A549 (cell line): ENCODE measurements at regions not wholly inside any gene's neighbourhood (a gene's known extent, or its start where the extent isn't known, plus 50 kb on each side); places are given as distances from the start of the nearest gene placed in this dataset.

Source experiments
- ATAC-seq, 2 experiments: fragments of 200-7000 bp in 1 of 2; fragments of >200 bp in 1 of 2; cut with Nextera tagmentation in 1 of 2; cut with Tn5 transposase in 1 of 2; 3 replicates each; pipeline versions ENCODE4 v1.8.0 to v1.9.1; 2018 to 2020; ENCODE audit warnings: mild to moderate bottlenecking in 1 of 2, moderate library complexity in 1 of 2
- CTCF ChIA-PET: fragments of 300-600 bp; sonication (Branson Sonifier 250); formaldehyde crosslinking; extraction: SDS; loops from one replicate; lab custom pipeline; 2021; ENCODE audit warnings: antibody characterized with exemption, inconsistent platforms; lab: Yijun Ruan, JAX
- POLR2A ChIA-PET: fragments of 350-600 bp; formaldehyde crosslinking; extraction: SDS; loops from one replicate; lab custom pipeline; 2021; ENCODE audit warnings: antibody characterized with exemption, inconsistent platforms; lab: Yijun Ruan, JAX
- DNase-seq, 2 experiments: peaks; one replicate each; pipeline versions ENCODE4 v3.0.0 to v3.0.0-alpha.2; 2011 to 2016; ENCODE audit warnings: low read depth in 1 of 2, low spot score in 1 of 2
- FAIRE-seq: peaks from 2 replicates; lab custom pipeline; 2011; peaks lifted over from hg19 to GRCh38; lab: Jason Lieb, UNC
- H3K27ac ChIP-seq, 2 experiments: fragments of >200 bp; sonication (Bioruptor Twin); formaldehyde crosslinking; 3 replicates each; pipeline ENCODE4 v1.5.1; 2016 to 2017
- H3K4me1 ChIP-seq: fragments of >200 bp; sonication (Bioruptor Twin); formaldehyde crosslinking; 3 replicates; pipeline ENCODE4 v1.6.1; 2016
- H3K4me2 ChIP-seq: fragments of >200 bp; sonication (Bioruptor Twin); formaldehyde crosslinking; 3 replicates; pipeline ENCODE4 v1.6.1; 2016
- H3K4me3 ChIP-seq: fragments of >200 bp; sonication (Bioruptor Twin); formaldehyde crosslinking; 3 replicates; pipeline ENCODE4 v1.5.1; 2016
- H3K9me3 ChIP-seq: fragments of >200 bp; sonication (Bioruptor Twin); formaldehyde crosslinking; 3 replicates; pipeline ENCODE4 v1.6.1; 2016
- BHLHE40 ChIP-seq: IDR thresholded peaks from 2 replicates; pipeline ENCODE4 v1.6.1; 2012; ENCODE audit warnings: low read depth, low read length, inconsistent platforms
- CHD2 ChIP-seq: fragments of 150-350 bp; IDR thresholded peaks from 2 replicates; pipeline ENCODE4 v1.6.1; 2014; ENCODE audit warnings: low read length; ENCODE audit not compliant: partially characterized antibody
- CTCF ChIP-seq: fragments of >200 bp; sonication (Bioruptor Twin); formaldehyde crosslinking; IDR thresholded peaks from 3 replicates; pipeline ENCODE4 v1.5.1; 2016
- ESRRA ChIP-seq: fragments of 150-350 bp; IDR thresholded peaks from 2 replicates; pipeline ENCODE4 v1.6.1; 2014; ENCODE audit warnings: mild to moderate bottlenecking, low read length, borderline replicate concordance
- FOSL2 ChIP-seq, 2 experiments: fragments of 450-650 bp in 1 of 2; fragments of >200 bp in 1 of 2; sonication (Bioruptor Twin) in 1 of 2; formaldehyde crosslinking; IDR thresholded peaks; 2 replicates each; pipeline versions ENCODE4 v1.5.0 to v1.6.1; 2016 to 2020; ENCODE audit warnings: mild to moderate bottlenecking in 1 of 2, moderate library complexity in 1 of 2
- HOXA7 ChIP-seq: fragments of 250-450 bp; sonication (Bioruptor Pico); IDR thresholded peaks from 2 replicates; pipeline ENCODE4 v1.5.0; 2020; ENCODE audit warnings: mild to moderate bottlenecking, moderate library complexity
- HOXB5 ChIP-seq: fragments of 250-450 bp; sonication (Bioruptor Pico); IDR thresholded peaks from 2 replicates; pipeline ENCODE4 v1.5.0; 2020; ENCODE audit warnings: mild to moderate bottlenecking, moderate library complexity
- JUN ChIP-seq, 2 experiments: fragments of >200 bp; sonication (Bioruptor Twin); formaldehyde crosslinking; IDR thresholded peaks; 2 replicates in 1 of 2; 3 replicates in 1 of 2; pipeline ENCODE4 v1.6.1; 2016 to 2017
- JUNB ChIP-seq: fragments of >200 bp; sonication (Bioruptor Twin); formaldehyde crosslinking; IDR thresholded peaks from 2 replicates; pipeline ENCODE4 v1.6.1; 2016
- MAFK ChIP-seq: fragments of 450-650 bp; IDR thresholded peaks from 2 replicates; pipeline ENCODE4 v1.6.1; 2014; ENCODE audit not compliant: partially characterized antibody
- MAZ ChIP-seq: fragments of 150-350 bp; IDR thresholded peaks from 2 replicates; pipeline ENCODE4 v1.6.1; 2014; ENCODE audit warnings: antibody characterized with exemption, low read depth, low read length, borderline replicate concordance
- NPAS2 ChIP-seq: fragments of 250-450 bp; sonication (Bioruptor Pico); IDR thresholded peaks from 2 replicates; pipeline ENCODE4 v1.8.0; 2022; ENCODE audit warnings: mild to moderate bottlenecking, moderate library complexity, borderline replicate concordance
- NR3C1 ChIP-seq: fragments of >200 bp; sonication (Bioruptor Twin); formaldehyde crosslinking; IDR thresholded peaks from 3 replicates; pipeline ENCODE4 v1.6.1; 2017
- PHF8 ChIP-seq: fragments of 200-600 bp; sonication (generic); IDR thresholded peaks from 2 replicates; pipeline ENCODE4 v1.6.1; 2016; ENCODE audit warnings: low read depth, mild to moderate bottlenecking, antibody characterized with exemption, moderate library complexity, borderline replicate concordance
- RAD21 ChIP-seq, 2 experiments: fragments of >200 bp in 1 of 2; sonication (Bioruptor Twin) in 1 of 2; formaldehyde crosslinking in 1 of 2; IDR thresholded peaks in 1 of 2; conservative IDR thresholded peaks in 1 of 2; 2 replicates in 1 of 2; 3 replicates in 1 of 2; pipeline ENCODE4 v1.6.1; 2012 to 2018; ENCODE audit warnings: inconsistent platforms in 1 of 2
- RFX5 ChIP-seq: fragments of 450-650 bp; IDR thresholded peaks from 2 replicates; pipeline ENCODE4 v1.7.1; 2014; ENCODE audit warnings: antibody characterized with exemption, mild to moderate bottlenecking, moderate library complexity
- TFCP2L1 ChIP-seq: fragments of 250-450 bp; sonication (Bioruptor Pico); IDR thresholded peaks from 2 replicates; pipeline ENCODE4 v1.5.0; 2021; ENCODE audit warnings: mild to moderate bottlenecking
- TP53 ChIP-seq: fragments of 250-450 bp; sonication (Bioruptor Pico); IDR thresholded peaks from 2 replicates; pipeline ENCODE4 v1.5.0; 2021; ENCODE audit warnings: mild to moderate bottlenecking, moderate library complexity
- WGBS: methylation state at CpG from one replicate; pipeline ENCODE4 v1.1.6; 2017; ENCODE audit errors: missing lambda C conversion rate; 5-methylcytosine and 5-hydroxymethylcytosine counted together
- TF ChIP-seq, protein P1 (sequence below): IDR thresholded peaks from 2 replicates; pipeline ENCODE4 v1.6.1; 2012; ENCODE audit warnings: low read depth, borderline replicate concordance
- TF ChIP-seq, protein P2 (sequence below): fragments of >200 bp; sonication (Bioruptor Twin); formaldehyde crosslinking; IDR thresholded peaks from 3 replicates; pipeline ENCODE4 v1.6.1; 2016

DNA sequence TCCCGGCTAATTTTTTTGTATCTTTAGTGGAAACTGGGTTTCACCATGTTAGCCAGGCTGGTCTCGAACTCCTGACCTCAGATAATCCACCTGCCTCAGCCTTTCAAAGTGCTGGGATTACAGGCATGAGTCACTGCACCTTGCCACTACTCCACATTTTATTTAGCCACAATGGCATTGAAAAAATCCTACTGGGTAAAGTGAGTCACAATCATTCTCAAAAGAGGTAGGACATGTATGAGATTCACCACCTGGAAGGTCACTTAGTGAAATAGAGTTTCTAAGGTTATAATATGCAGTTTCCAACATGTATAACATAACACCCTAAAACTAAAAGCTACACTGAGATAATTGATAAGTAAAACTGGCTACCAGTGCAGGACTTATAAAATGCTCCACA, 159.2 kb downstream of the BTC start:
- ChIA-PET POLR2A (no interaction called here), CTCF (no interaction called here)
- Histone ChIP-seq H3K4me3 (no peak overlapping the region), H3K9me3 (peaks cover 3% of the 10 kb centered on the region; the same call in 1 of the 3 replicates), H3K27ac (peak overlapping the region; percentile 75 to 96), H3K4me2 (no peak overlapping the region), H3K4me1 (peaks cover 50% of the 10 kb centered on the region)
- ATAC-seq = no peak
- 100% methylated on average over 2 of the region's 2 CpGs for WGBS
- no peak for DNase-seq
- no peak for FAIRE-seq
- TF ChIP-seq JUNB (no peak), MAZ (no peak), FOSL2 (IDR thresholded peaks at IDR 0.05) (no peak), FOSL2 (CRISPR knock-in tag; IDR thresholded peaks at IDR 0.05) (no peak), ESRRA (no peak), RFX5 (no peak), TP53 (CRISPR knock-in tag) (no peak), JUN (IDR thresholded peaks at IDR 0.05) (no peak), RAD21 (conservative IDR thresholded peaks at IDR 0.05 in 1 of 2, IDR thresholded peaks at IDR 0.05 in 1 of 2) (no peak), CHD2 (no peak), CTCF (no peak), NPAS2 (CRISPR knock-in tag) (no peak), NR3C1 (no peak), HOXB5 (CRISPR knock-in tag) (no peak), BHLHE40 (no peak)
- TF ChIP-seq, protein P1, sequence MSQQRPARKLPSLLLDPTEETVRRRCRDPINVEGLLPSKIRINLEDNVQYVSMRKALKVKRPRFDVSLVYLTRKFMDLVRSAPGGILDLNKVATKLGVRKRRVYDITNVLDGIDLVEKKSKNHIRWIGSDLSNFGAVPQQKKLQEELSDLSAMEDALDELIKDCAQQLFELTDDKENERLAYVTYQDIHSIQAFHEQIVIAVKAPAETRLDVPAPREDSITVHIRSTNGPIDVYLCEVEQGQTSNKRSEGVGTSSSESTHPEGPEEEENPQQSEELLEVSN = no peak
- TF ChIP-seq, protein P2, sequence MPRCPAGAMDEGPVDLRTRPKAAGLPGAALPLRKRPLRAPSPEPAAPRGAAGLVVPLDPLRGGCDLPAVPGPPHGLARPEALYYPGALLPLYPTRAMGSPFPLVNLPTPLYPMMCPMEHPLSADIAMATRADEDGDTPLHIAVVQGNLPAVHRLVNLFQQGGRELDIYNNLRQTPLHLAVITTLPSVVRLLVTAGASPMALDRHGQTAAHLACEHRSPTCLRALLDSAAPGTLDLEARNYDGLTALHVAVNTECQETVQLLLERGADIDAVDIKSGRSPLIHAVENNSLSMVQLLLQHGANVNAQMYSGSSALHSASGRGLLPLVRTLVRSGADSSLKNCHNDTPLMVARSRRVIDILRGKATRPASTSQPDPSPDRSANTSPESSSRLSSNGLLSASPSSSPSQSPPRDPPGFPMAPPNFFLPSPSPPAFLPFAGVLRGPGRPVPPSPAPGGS = no peak

DNA sequence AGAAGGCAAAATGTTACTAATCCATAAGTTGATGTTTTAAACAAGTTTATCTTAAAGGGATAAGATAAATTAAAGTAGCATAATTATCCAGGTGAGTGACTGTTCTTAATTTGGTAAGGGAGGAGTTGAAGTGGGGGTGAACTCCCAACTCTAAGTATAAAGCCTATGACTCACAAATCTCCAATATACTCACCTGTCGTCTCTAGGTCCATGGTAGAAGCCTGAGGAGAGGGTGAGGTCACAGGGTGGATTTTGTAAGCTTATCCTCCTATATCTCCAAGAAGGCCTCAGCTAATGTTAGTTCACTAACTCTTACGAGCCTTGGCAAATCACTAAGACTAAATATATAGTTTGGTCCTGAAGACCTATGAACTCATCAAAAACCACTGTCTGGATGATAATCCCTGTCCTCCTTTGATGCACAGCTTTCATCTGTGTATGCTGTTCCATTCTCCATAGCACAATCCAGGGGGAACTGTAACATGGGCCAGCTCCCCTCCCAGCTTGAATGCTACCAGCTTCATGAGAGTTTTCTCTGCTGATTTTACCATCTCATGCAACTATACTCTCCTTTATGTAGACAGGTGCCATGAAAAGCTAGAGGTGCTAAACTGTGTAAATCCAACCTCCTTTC, 158.7 kb downstream of the BTC start:
- H3K27ac ChIP-seq = peak overlapping the region; percentile 75 to 96
- peaks cover 53% of the 10 kb centered on the region for H3K4me1 ChIP-seq
- POLR2A ChIA-PET = no interaction called here
- H3K4me2 ChIP-seq = no peak overlapping the region
- no peaks in the 10 kb centered on the region; the same call in 2 of the 3 replicates for H3K9me3 ChIP-seq
- DNase-seq = no peak
- no peak for TF ChIP-seq PHF8
- no peak for TF ChIP-seq HOXA7 (CRISPR knock-in tag)
- TF ChIP-seq, all 56 proteins: peak for 0
- ATAC-seq = no peak
- WGBS = 48% methylated on average over 2 of the region's 2 CpGs
- CTCF ChIA-PET = interaction anchor here (1.5 kb wide), 1 partner anchor 265 kb away, joined by 5 read pairs; no protein-coding TSS in a partner anchor
- no peak overlapping the region for H3K4me3 ChIP-seq
- no peak for FAIRE-seq

DNA sequence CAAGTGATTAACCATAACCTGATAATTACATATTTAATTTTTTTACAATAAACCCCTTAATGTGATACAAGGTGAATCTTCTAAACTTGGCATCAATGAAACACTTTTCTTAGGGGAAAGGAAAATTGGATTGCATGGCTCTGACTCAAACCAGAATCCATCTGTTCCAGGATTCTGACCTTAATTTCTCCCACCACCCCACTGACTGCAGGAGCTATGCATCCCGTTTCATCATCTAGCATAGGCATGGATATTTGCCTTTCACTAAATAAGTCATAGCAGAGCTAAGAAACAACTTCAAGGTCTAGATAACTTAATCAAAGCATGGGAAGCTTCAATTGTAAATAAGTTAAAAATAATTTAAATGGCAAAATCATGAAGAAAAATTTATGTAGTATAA, 156.3 kb downstream of the BTC start:
- DNase-seq (no peak), FAIRE-seq (no peak), ATAC-seq (no peak)
- Histone ChIP-seq H3K4me2 (no peak overlapping the region), H3K27ac (peak overlapping the region in 1 of 2 experiments; percentile 78; a peak in 5 of 6 replicates), H3K9me3 (no peaks in the 10 kb centered on the region; the same call in 2 of the 3 replicates), H3K4me3 (no peak overlapping the region), H3K4me1 (peaks cover 32% of the 10 kb centered on the region)
- CTCF ChIA-PET = interaction anchor here (1.1 kb wide), 1 partner anchor 16 kb away, joined by 3 read pairs; no protein-coding TSS in a partner anchor
- TF ChIP-seq CHD2 (no peak), TFCP2L1 (CRISPR knock-in tag) (no peak), MAZ (no peak), HOXB5 (CRISPR knock-in tag) (no peak), MAFK (no peak)
- POLR2A ChIA-PET = no interaction called here
- WGBS = 58% methylated on average over 1 of the region's 1 CpG
